OCI-LY7 (cell line): ENCODE measurements at regions not wholly inside any gene's neighbourhood (a gene's known extent, or its start where the extent isn't known, plus 50 kb on each side); places are given as distances from the start of the nearest gene placed in this dataset.

Experiments used
- BruUV-seq: library from RNA; stranded (reverse); fragments of 400-500 nt; replicated peaks from 2 replicates; lab custom pipeline; 2021; lab: Mats Ljungman, UMichigan
- CTCF ChIA-PET: fragments of 300-600 bp; sonication (Branson Sonifier 250); formaldehyde crosslinking; loops from one replicate; lab custom pipeline; 2022; ENCODE audit warnings: antibody characterized with exemption; ENCODE audit not compliant: unreplicated experiment; lab: Charles Lee
- POLR2A ChIA-PET: fragments of 300-600 bp; sonication (Branson Sonifier 250); formaldehyde crosslinking; loops from one replicate; lab custom pipeline; 2022; ENCODE audit warnings: antibody characterized with exemption; lab: Charles Lee
- DNase-seq: peaks from one replicate; pipeline ENCODE4 v3.0.0-alpha.2; 2015; ENCODE audit warnings: low spot score
- H2AFZ ChIP-seq: fragments of 200-600 bp; sonication (generic), shearing (Covaris generic); 2 replicates; pipeline ENCODE4 v1.6.1; 2014; ENCODE audit warnings: mild to moderate bottlenecking, antibody characterized with exemption, low read length, moderate library complexity
- H3K27ac ChIP-seq: fragments of 200-600 bp; sonication (generic); 2 replicates; pipeline ENCODE4 v1.5.1; 2014; ENCODE audit warnings: mixed run types, low read depth, mild to moderate bottlenecking, moderate library complexity, low read length, inconsistent platforms; ENCODE audit not compliant: poor library complexity, severe bottlenecking
- H3K36me3 ChIP-seq: fragments of 200-600 bp; sonication (generic); 2 replicates; pipeline ENCODE4 v1.6.1; 2014; ENCODE audit warnings: mild to moderate bottlenecking, antibody characterized with exemption, low read length, moderate library complexity, mixed read lengths; ENCODE audit not compliant: insufficient read depth
- H3K4me1 ChIP-seq: fragments of 200-600 bp; sonication (generic); 2 replicates; pipeline ENCODE4 v1.5.1; 2014; ENCODE audit warnings: mild to moderate bottlenecking, low read length; ENCODE audit not compliant: insufficient read depth, poor library complexity, severe bottlenecking
- H3K4me2 ChIP-seq: fragments of 200-600 bp; sonication (generic); 2 replicates; pipeline ENCODE4 v1.6.1; 2014; ENCODE audit warnings: mild to moderate bottlenecking, low read length
- H3K4me3 ChIP-seq: fragments of 200-600 bp; sonication (generic); 2 replicates; pipeline ENCODE4 v1.5.1; 2014; ENCODE audit warnings: mild to moderate bottlenecking, low read depth, low read length; ENCODE audit not compliant: poor library complexity, severe bottlenecking
- H3K79me2 ChIP-seq: fragments of 200-600 bp; sonication (generic); 2 replicates; pipeline ENCODE4 v1.6.1; 2016; ENCODE audit warnings: low read depth, mild to moderate bottlenecking, low read length, moderate library complexity, mixed read lengths; ENCODE audit not compliant: insufficient read depth
- H3K9me2 ChIP-seq: fragments of 200-600 bp; sonication (generic); 2 replicates; pipeline ENCODE4 v1.6.1; 2016; ENCODE audit warnings: mild to moderate bottlenecking, low read length, mixed read lengths; ENCODE audit not compliant: insufficient read depth
- H3K9me3 ChIP-seq: fragments of 200-600 bp; sonication (generic); 2 replicates; pipeline ENCODE4 v1.6.1; 2014; ENCODE audit warnings: mild to moderate bottlenecking, mixed run types, low read length, mixed read lengths
- H4K20me1 ChIP-seq: fragments of 200-600 bp; sonication (generic); 2 replicates; pipeline ENCODE4 v1.6.1; 2014; ENCODE audit warnings: mild to moderate bottlenecking, antibody characterized with exemption, low read length, moderate library complexity, mixed read lengths; ENCODE audit not compliant: insufficient read depth
- CTCF ChIP-seq: fragments of 200-600 bp; sonication (generic); conservative IDR thresholded peaks from 2 replicates; pipeline ENCODE4 v1.5.1; 2014; ENCODE audit warnings: mild to moderate bottlenecking, antibody characterized with exemption, low read length, moderate library complexity, mixed read lengths
- EZH2phosphoT487 ChIP-seq: fragments of 200-600 bp; sonication (generic); IDR thresholded peaks from 2 replicates; pipeline ENCODE4 v1.6.1; 2018; ENCODE audit warnings: low read depth, borderline replicate concordance, mild to moderate bottlenecking, mixed run types, antibody characterized with exemption, low read length, moderate library complexity, mixed read lengths
- intact Hi-C: fragments of 100-400 bp; cut with micrococcal nuclease; formaldehyde crosslinking; loops from one replicate; pipeline ENCODE4 v1.10.0; 2022; ENCODE audit not compliant: unreplicated experiment

DNA sequence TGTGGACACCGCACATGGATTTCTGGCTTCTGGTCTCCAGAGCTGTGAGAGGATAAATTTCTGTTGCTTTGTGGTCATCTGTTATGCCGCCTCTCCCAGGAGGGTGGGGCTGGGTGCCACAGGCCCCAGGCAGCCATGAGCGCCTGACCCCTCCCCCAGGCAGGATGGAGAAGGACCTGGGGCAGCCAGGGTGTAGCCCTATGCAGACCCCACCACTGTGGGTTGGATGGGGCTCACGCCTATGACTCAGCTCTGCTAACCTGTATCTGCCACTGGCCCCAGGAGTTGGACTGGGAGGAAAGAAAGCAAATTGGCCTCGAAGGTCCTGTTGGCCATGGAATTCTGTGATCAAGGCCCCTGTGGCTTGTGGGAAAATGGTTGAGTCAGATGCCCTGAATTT is 1351.1 kb downstream of the BRD1 start:
- Histone ChIP-seq H3K79me2 (no peaks in the 10 kb centered on the region), H3K36me3 (no peaks in the 10 kb centered on the region), H4K20me1 (no peaks in the 10 kb centered on the region), H2AFZ (no peak overlapping the region), H3K27ac (no peak overlapping the region), H3K4me3 (no peak overlapping the region), H3K9me3 (no peaks in the 10 kb centered on the region), H3K4me2 (no peak overlapping the region), H3K4me1 (no peaks in the 10 kb centered on the region), H3K9me2 (no peaks in the 10 kb centered on the region)
- POLR2A ChIA-PET: no interaction called here
- DNase-seq: no peak
- BruUV-seq: no TSS peak
- intact Hi-C loops: no loop called here
- CTCF ChIA-PET: no interaction called here
- TF ChIP-seq EZH2phosphoT487 (no peak), CTCF (no peak)

DNA sequence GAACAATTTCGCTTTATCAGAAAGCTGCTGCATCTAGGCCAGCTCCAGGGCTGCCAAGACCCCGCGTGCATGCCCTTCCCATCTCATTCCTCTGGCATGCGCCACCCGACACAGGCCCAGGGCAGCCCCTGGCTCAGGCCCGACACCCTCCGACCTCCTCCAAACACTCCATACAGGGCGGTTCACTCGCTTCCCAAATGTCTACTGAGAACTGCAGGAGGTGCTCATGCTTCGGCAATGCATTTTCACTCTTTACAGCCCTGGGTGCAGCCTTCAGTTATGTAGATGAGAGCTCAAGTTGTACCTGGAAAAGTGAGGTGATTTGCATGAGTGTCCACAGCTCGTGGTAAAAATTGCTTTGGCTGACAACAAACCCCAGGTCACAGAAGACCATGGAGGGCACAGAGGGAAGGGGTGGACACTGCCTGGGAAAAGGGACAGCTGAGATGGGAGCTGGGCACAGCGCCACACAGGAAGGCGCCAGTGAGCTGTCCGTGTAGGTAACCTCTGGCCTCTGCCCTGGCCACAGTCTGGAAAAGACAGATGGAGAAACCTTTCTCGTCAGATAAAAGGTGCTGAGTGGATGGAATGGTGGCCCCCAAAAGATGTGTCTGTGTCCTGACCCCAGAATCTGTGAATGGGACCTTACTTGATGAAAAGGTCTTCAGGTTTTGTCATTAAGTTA is 1351.9 kb downstream of the BRD1 start:
- intact Hi-C loops: no loop called here
- H3K27ac ChIP-seq: no peak overlapping the region
- H3K4me2 ChIP-seq: no peak overlapping the region
- CTCF ChIA-PET: no interaction called here
- BruUV-seq: no TSS peak
- no peaks in the 10 kb centered on the region for H4K20me1 ChIP-seq
- POLR2A ChIA-PET: no interaction called here
- no peak overlapping the region for H2AFZ ChIP-seq
- TF ChIP-seq CTCF: no peak
- TF ChIP-seq EZH2phosphoT487: no peak
- H3K9me3 ChIP-seq: no peaks in the 10 kb centered on the region
- H3K9me2 ChIP-seq: no peaks in the 10 kb centered on the region
- no peak overlapping the region for H3K4me3 ChIP-seq
- H3K36me3 ChIP-seq: no peaks in the 10 kb centered on the region
- DNase-seq: no peak
- H3K4me1 ChIP-seq: no peaks in the 10 kb centered on the region
- no peaks in the 10 kb centered on the region for H3K79me2 ChIP-seq

DNA sequence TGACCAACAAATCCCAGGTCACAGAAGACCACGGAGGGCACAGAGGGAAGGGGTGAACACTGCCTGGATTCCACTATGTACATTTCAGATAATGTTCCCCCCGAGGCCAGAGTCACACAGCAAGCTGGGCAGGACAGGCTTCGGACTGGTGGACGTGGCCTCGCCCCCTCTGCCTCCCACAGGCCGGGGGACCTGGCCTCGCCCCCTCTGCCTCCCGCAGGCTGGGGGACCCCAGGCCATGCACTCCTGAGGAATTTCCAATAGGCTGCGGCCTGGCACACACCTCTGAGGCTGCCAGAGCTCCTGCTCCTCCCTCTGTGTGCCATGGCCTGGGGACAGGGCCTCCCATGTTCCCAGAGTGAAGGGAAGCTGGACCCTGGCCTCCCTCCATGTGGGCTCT is 1352.8 kb downstream of the BRD1 start:
- Histone ChIP-seq H3K36me3 (no peaks in the 10 kb centered on the region), H3K27ac (no peak overlapping the region), H2AFZ (no peak overlapping the region), H4K20me1 (no peaks in the 10 kb centered on the region), H3K9me3 (no peaks in the 10 kb centered on the region), H3K79me2 (no peaks in the 10 kb centered on the region), H3K9me2 (no peaks in the 10 kb centered on the region), H3K4me3 (no peak overlapping the region), H3K4me2 (no peak overlapping the region), H3K4me1 (no peaks in the 10 kb centered on the region)
- DNase-seq: no peak
- BruUV-seq: no TSS peak
- intact Hi-C loops: no loop called here
- CTCF ChIA-PET: no interaction called here
- POLR2A ChIA-PET: no interaction called here
- TF ChIP-seq CTCF: no peak
- TF ChIP-seq EZH2phosphoT487: no peak
